RWPE2 (cell line): ENCODE measurements at regions not wholly inside any gene's neighbourhood (a gene's known extent, or its start where the extent isn't known, plus 50 kb on each side); places are given as distances from the start of the nearest gene placed in this dataset.

Experiments used
- ATAC-seq: fragments of 200-7000 bp; cut with Tn5 transposase; 3 replicates; pipeline ENCODE4 v1.9.1; 2021; ENCODE audit warnings: low read depth
- DNase-seq: peaks from one replicate; pipeline ENCODE4 v3.0.0-alpha.2; 2020; ENCODE audit warnings: low spot score
- H3K27ac ChIP-seq: fragments of 450-650 bp; 2 replicates; pipeline ENCODE4 v1.5.1; 2017; ENCODE audit warnings: mild to moderate bottlenecking; ENCODE audit not compliant: poor library complexity, severe bottlenecking
- H3K27me3 ChIP-seq: fragments of 250-450 bp; sonication (Bioruptor Pico); 2 replicates; pipeline ENCODE4 v1.5.1; 2021; ENCODE audit warnings: mild to moderate bottlenecking, moderate library complexity; ENCODE audit not compliant: insufficient read depth, poor library complexity, severe bottlenecking
- H3K36me3 ChIP-seq: fragments of 250-450 bp; sonication (Bioruptor Pico); 2 replicates; pipeline ENCODE4 v1.5.1; 2020; ENCODE audit warnings: low read depth, mild to moderate bottlenecking, moderate library complexity
- H3K4me1 ChIP-seq: fragments of 250-450 bp; sonication (Bioruptor Pico); 2 replicates; pipeline ENCODE4 v1.5.1; 2021; ENCODE audit warnings: mild to moderate bottlenecking, moderate library complexity; ENCODE audit not compliant: insufficient read depth, poor library complexity, severe bottlenecking
- H3K4me3 ChIP-seq: fragments of 250-450 bp; sonication (Bioruptor Pico); 2 replicates; pipeline ENCODE4 v1.5.1; 2021; ENCODE audit warnings: mild to moderate bottlenecking, moderate library complexity; ENCODE audit not compliant: severe bottlenecking
- H3K9me3 ChIP-seq: fragments of 250-450 bp; sonication (Bioruptor Pico); 2 replicates; pipeline ENCODE4 v1.5.1; 2021; ENCODE audit warnings: mild to moderate bottlenecking, moderate library complexity; ENCODE audit not compliant: severe bottlenecking
- CTCF ChIP-seq: fragments of 450-650 bp; IDR thresholded peaks from one replicate; pipeline ENCODE4 v1.5.1; 2017; ENCODE audit warnings: mild to moderate bottlenecking, moderate library complexity; ENCODE audit not compliant: poor library complexity, severe bottlenecking

- Histone ChIP-seq H3K27me3 (no peaks in the 10 kb centered on the region), H3K4me1 (no peaks in the 10 kb centered on the region), H3K4me3 (no peak overlapping the region), H3K36me3 (no peaks in the 10 kb centered on the region), H3K9me3 (no peaks in the 10 kb centered on the region), H3K27ac (no peak overlapping the region)
- no peak for ATAC-seq
- no peak for TF ChIP-seq CTCF
- no peak for DNase-seq
These were observed 124.5 kb upstream of the NEIL3 start for GRCh38 chr4:177185151-177185550.

GRCh38 chr4:177185579-177185978 is 124.1 kb upstream of the NEIL3 start:
- ATAC-seq (no peak), DNase-seq (no peak)
- H3K4me3 ChIP-seq, result no peak overlapping the region
- H3K9me3 ChIP-seq, result no peaks in the 10 kb centered on the region
- no peak for TF ChIP-seq CTCF
- H3K4me1 ChIP-seq, result no peaks in the 10 kb centered on the region
- H3K27me3 ChIP-seq, result no peaks in the 10 kb centered on the region
- H3K27ac ChIP-seq, result no peak overlapping the region
- H3K36me3 ChIP-seq, result no peaks in the 10 kb centered on the region

GRCh38 chr4:177187371-177187770 is 122.3 kb upstream of the NEIL3 start:
- no peaks in the 10 kb centered on the region for H3K27me3 ChIP-seq
- ATAC-seq, result no peak
- H3K36me3 ChIP-seq, result no peaks in the 10 kb centered on the region
- no peaks in the 10 kb centered on the region for H3K4me1 ChIP-seq
- no peaks in the 10 kb centered on the region for H3K9me3 ChIP-seq
- H3K27ac ChIP-seq, result no peak overlapping the region
- no peak for DNase-seq
- no peak for TF ChIP-seq CTCF
- H3K4me3 ChIP-seq, result no peak overlapping the region

GRCh38 chr4:177190995-177191580 is 118.6 kb upstream of the NEIL3 start:
- no peaks in the 10 kb centered on the region for H3K4me1 ChIP-seq
- DNase-seq (no peak), ATAC-seq (peak; percentile 49; the same call in 2 of the 3 replicates)
- H3K9me3 ChIP-seq, result no peaks in the 10 kb centered on the region
- H3K4me3 ChIP-seq, result no peak overlapping the region
- H3K27ac ChIP-seq, result no peak overlapping the region
- H3K36me3 ChIP-seq, result no peaks in the 10 kb centered on the region
- no peak for TF ChIP-seq CTCF
- H3K27me3 ChIP-seq, result no peaks in the 10 kb centered on the region

- Histone ChIP-seq H3K4me1 (no peaks in the 10 kb centered on the region), H3K27ac (no peak overlapping the region), H3K9me3 (no peaks in the 10 kb centered on the region), H3K36me3 (no peaks in the 10 kb centered on the region), H3K27me3 (no peaks in the 10 kb centered on the region), H3K4me3 (no peak overlapping the region)
- ATAC-seq (no peak), DNase-seq (no peak)
- TF ChIP-seq CTCF, result no peak
These were observed 118.1 kb upstream of the NEIL3 start for GRCh38 chr4:177191586-177191985.
